H1 (cell line): ENCODE measurements at regions not wholly inside any gene's neighbourhood (a gene's known extent, or its start where the extent isn't known, plus 50 kb on each side); places are given as distances from the start of the nearest gene placed in this dataset.

Source experiments
- CTCF ChIA-PET: fragments of 300-600 bp; sonication (Branson Sonifier 250); formaldehyde crosslinking; loops from one replicate; lab custom pipeline; 2021; ENCODE audit not compliant: partially characterized antibody; lab: Charles Lee
- POLR2A ChIA-PET: fragments of 300-600 bp; sonication (Branson Sonifier 250); formaldehyde crosslinking; loops from one replicate; lab custom pipeline; 2021; ENCODE audit warnings: inconsistent platforms; ENCODE audit not compliant: partially characterized antibody; lab: Charles Lee
- DNase-seq, 2 experiments: peaks; one replicate each; pipeline versions ENCODE4 v3.0.0 to v3.0.0-alpha.2; 2010 to 2022; ENCODE audit warnings: low spot score in 2 of 2, low read depth in 1 of 2, mixed read lengths in 1 of 2
- FAIRE-seq: peaks from 2 replicates; lab custom pipeline; 2011; peaks lifted over from hg19 to GRCh38; lab: Jason Lieb, UNC
- H2AFZ ChIP-seq: 2 replicates; pipeline ENCODE4 v1.8.1; 2012; ENCODE audit warnings: low read length, inconsistent platforms
- H2AK5ac ChIP-seq: 2 replicates; pipeline ENCODE4 v1.6.1; 2013; ENCODE audit warnings: low read depth, low read length
- H2BK120ac ChIP-seq: replicated peaks from 2 replicates; pipeline ENCODE3; 2013; ENCODE audit warnings: low read depth, low read length, inconsistent platforms
- H2BK12ac ChIP-seq: 2 replicates; pipeline ENCODE4 v1.6.1; 2013; ENCODE audit warnings: low read depth, low read length
- H2BK15ac ChIP-seq: 2 replicates; pipeline ENCODE4 v1.6.1; 2013; ENCODE audit warnings: low read length
- H2BK20ac ChIP-seq: 2 replicates; pipeline ENCODE4 v1.6.1; 2013; ENCODE audit warnings: low read length
- H2BK5ac ChIP-seq: 2 replicates; pipeline ENCODE4 v1.6.1; 2013; ENCODE audit warnings: low read depth, low read length
- H3K14ac ChIP-seq: 2 replicates; pipeline ENCODE4 v1.6.1; 2013; ENCODE audit warnings: inconsistent platforms; ENCODE audit not compliant: insufficient read length
- H3K18ac ChIP-seq: 2 replicates; pipeline ENCODE4 v1.6.1; 2013; ENCODE audit warnings: low read length; ENCODE audit errors: extremely low read depth
- H3K23ac ChIP-seq: 2 replicates; pipeline ENCODE4 v1.6.1; 2013; ENCODE audit warnings: inconsistent platforms; ENCODE audit not compliant: insufficient read length
- H3K23me2 ChIP-seq: 2 replicates; pipeline ENCODE4 v1.6.1; 2013; ENCODE audit warnings: low read depth, low read length
- H3K27ac ChIP-seq: 2 replicates; pipeline ENCODE4 v1.6.1; 2011; ENCODE audit warnings: low read depth, low read length, inconsistent platforms
- H3K27me3 ChIP-seq, 4 experiments: replicated peaks in 1 of 4; 1 replicate in 1 of 4; 2 replicates in 3 of 4; pipeline versions ENCODE4 v1.6.1 to v1.8.1; 2011 to 2013; ENCODE audit warnings: low read length in 3 of 4, mild to moderate bottlenecking in 3 of 4, inconsistent platforms in 2 of 4, mixed read lengths in 2 of 4, moderate library complexity in 1 of 4; ENCODE audit not compliant: control insufficient read depth in 3 of 4, insufficient read depth in 3 of 4; ENCODE audit errors: extremely low read depth in 1 of 4
- H3K36me3 ChIP-seq, 4 experiments: 2 replicates each; pipeline versions ENCODE4 v1.6.1 to v1.8.1; 2011 to 2013; ENCODE audit warnings: mild to moderate bottlenecking in 4 of 4, low read length in 3 of 4, moderate library complexity in 2 of 4, control low read depth in 1 of 4, inconsistent platforms in 1 of 4; ENCODE audit not compliant: insufficient read depth in 4 of 4, control insufficient read depth in 2 of 4
- H3K4ac ChIP-seq: replicated peaks from 2 replicates; pipeline ENCODE3; 2013; ENCODE audit warnings: low read length, low read depth, mixed read lengths, inconsistent platforms; ENCODE audit not compliant: insufficient read length
- H3K4me1 ChIP-seq, 4 experiments: replicated peaks in 1 of 4; 1 replicate in 1 of 4; 2 replicates in 3 of 4; pipeline versions ENCODE4 v1.6.1 to v1.8.1; 2011 to 2013; ENCODE audit warnings: low read length in 3 of 4, inconsistent platforms in 2 of 4, mixed read lengths in 1 of 4; ENCODE audit not compliant: insufficient read depth in 4 of 4, control insufficient read depth in 3 of 4
- H3K4me2 ChIP-seq, 2 experiments: 2 replicates each; pipeline versions ENCODE4 v1.6.1 to v1.8.1; 2011 to 2013; ENCODE audit warnings: low read depth in 2 of 2, low read length in 2 of 2, control low read depth in 1 of 2, inconsistent platforms in 1 of 2, mild to moderate bottlenecking in 1 of 2; ENCODE audit not compliant: insufficient read depth in 1 of 2
- H3K4me3 ChIP-seq, 4 experiments: fragments of 200-600, 300-600 bp in 1 of 4; sonication (generic), shearing (Covaris generic), sonication (Bioruptor Twin) in 1 of 4; 2 replicates each; pipeline versions ENCODE4 v1.5.1 to v1.8.1; 2011 to 2016; ENCODE audit warnings: low read length in 4 of 4, low read depth in 3 of 4, control low read depth in 2 of 4, inconsistent platforms in 2 of 4, mild to moderate bottlenecking in 2 of 4, mixed read lengths in 1 of 4, moderate library complexity in 1 of 4; ENCODE audit not compliant: insufficient read depth in 2 of 4; ENCODE audit errors: extremely low read depth in 1 of 4
- H3K56ac ChIP-seq: replicated peaks from 2 replicates; pipeline ENCODE3; 2013; ENCODE audit warnings: low read depth, mild to moderate bottlenecking, mixed read lengths, low read length, inconsistent platforms; ENCODE audit not compliant: insufficient read length
- H3K79me1 ChIP-seq: 2 replicates; pipeline ENCODE4 v1.6.1; 2013; ENCODE audit warnings: low read depth, low read length, control low read depth
- H3K79me2 ChIP-seq, 2 experiments: 2 replicates each; pipeline versions ENCODE4 v1.6.1 to v1.8.1; 2012 to 2013; ENCODE audit warnings: low read length in 2 of 2, mild to moderate bottlenecking in 2 of 2, inconsistent platforms in 1 of 2; ENCODE audit not compliant: insufficient read depth in 2 of 2, control insufficient read depth in 1 of 2
- H3K9ac ChIP-seq, 4 experiments: replicated peaks in 1 of 4; 1 replicate in 1 of 4; 2 replicates in 3 of 4; pipeline versions ENCODE4 v1.6.1 to v1.8.1; 2011 to 2013; ENCODE audit warnings: low read depth in 3 of 4, low read length in 3 of 4, control low read depth in 2 of 4, mild to moderate bottlenecking in 2 of 4, moderate library complexity in 2 of 4, inconsistent platforms in 1 of 4; ENCODE audit errors: extremely low read depth in 1 of 4
- H3K9me3 ChIP-seq, 2 experiments: 2 replicates each; pipeline versions ENCODE4 v1.6.1 to v1.8.1; 2012 to 2013; ENCODE audit warnings: mild to moderate bottlenecking in 2 of 2, moderate library complexity in 2 of 2, control low read depth in 1 of 2, inconsistent platforms in 1 of 2, low read depth in 1 of 2, low read length in 1 of 2, mixed read lengths in 1 of 2; ENCODE audit not compliant: insufficient read depth in 2 of 2
- H4K20me1 ChIP-seq, 2 experiments: replicated peaks in 1 of 2; 2 replicates each; pipeline versions ENCODE3 to v1.8.1; 2011 to 2013; ENCODE audit warnings: inconsistent platforms in 2 of 2, low read length in 2 of 2, mild to moderate bottlenecking in 1 of 2; ENCODE audit not compliant: insufficient read depth in 2 of 2, control insufficient read depth in 1 of 2
- H4K5ac ChIP-seq: 2 replicates; pipeline ENCODE4 v1.6.1; 2013; ENCODE audit warnings: low read length, low read depth, mixed read lengths, inconsistent platforms; ENCODE audit not compliant: insufficient read length
- H4K8ac ChIP-seq: 2 replicates; pipeline ENCODE4 v1.8.0; 2013; ENCODE audit warnings: mild to moderate bottlenecking, moderate library complexity, low read length, inconsistent platforms; ENCODE audit not compliant: insufficient read depth; ENCODE audit errors: extremely low read depth
- H4K91ac ChIP-seq: replicated peaks from 2 replicates; pipeline ENCODE3; 2013; ENCODE audit warnings: low read length, mixed read lengths, inconsistent platforms; ENCODE audit not compliant: insufficient read length
- CBX8 ChIP-seq: fragments of 300-800, 300-1000 bp; sonication (generic); IDR thresholded peaks from 2 replicates; pipeline ENCODE4 v1.7.1; 2016; ENCODE audit warnings: low read depth, low read length, borderline replicate concordance
- EZH2 ChIP-seq: fragments of 200-600 bp; sonication (generic); IDR thresholded peaks from 2 replicates; pipeline ENCODE4 v1.7.1; 2012; ENCODE audit warnings: low read depth, mild to moderate bottlenecking, moderate library complexity, low read length, inconsistent platforms; ENCODE audit not compliant: severe bottlenecking
- GTF2F1 ChIP-seq: IDR thresholded peaks from 2 replicates; pipeline ENCODE4 v1.6.1; 2012; ENCODE audit warnings: low read depth, low read length, improper control_type of control experiment, borderline replicate concordance
- HDAC2 ChIP-seq, 2 experiments: fragments of 300-600 bp in 1 of 2; sonication (generic) in 1 of 2; IDR thresholded peaks; 2 replicates each; pipeline ENCODE4 v1.6.1; 2011 to 2012; ENCODE audit warnings: low read depth in 2 of 2, low read length in 2 of 2, mild to moderate bottlenecking in 2 of 2, moderate library complexity in 2 of 2, borderline replicate concordance in 1 of 2, inconsistent platforms in 1 of 2
- JUN ChIP-seq: IDR thresholded peaks from 2 replicates; pipeline ENCODE4 v1.6.1; 2011; ENCODE audit warnings: low read depth, mild to moderate bottlenecking, improper control_type of control experiment, low read length
- POLR2AphosphoS5 ChIP-seq: IDR thresholded peaks from 2 replicates; pipeline ENCODE4 v1.6.1; 2011; ENCODE audit warnings: low read depth, low read length
- RFX5 ChIP-seq: IDR thresholded peaks from 2 replicates; pipeline ENCODE4 v1.6.1; 2011; ENCODE audit warnings: low read depth, low read length, improper control_type of control experiment, borderline replicate concordance
- SIN3A ChIP-seq, 2 experiments: IDR thresholded peaks in 1 of 2; conservative IDR thresholded peaks in 1 of 2; 2 replicates each; pipeline ENCODE4 v1.6.1; 2011 to 2012; ENCODE audit warnings: low read length in 2 of 2, improper control_type of control experiment in 1 of 2, low read depth in 1 of 2, mild to moderate bottlenecking in 1 of 2
- SP2 ChIP-seq: IDR thresholded peaks from 2 replicates; pipeline ENCODE4 v1.6.1; 2012; ENCODE audit warnings: mild to moderate bottlenecking, low read length, inconsistent platforms
- TAF7 ChIP-seq: optimal IDR thresholded peaks from 2 replicates; pipeline ENCODE3; 2011; ENCODE audit warnings: low read depth, mild to moderate bottlenecking, inconsistent platforms, low read length, moderate library complexity, borderline replicate concordance
- TBP ChIP-seq: IDR thresholded peaks from 2 replicates; pipeline ENCODE4 v1.6.1; 2011; ENCODE audit warnings: low read depth, low read length, improper control_type of control experiment
- ZNF274 ChIP-seq: IDR thresholded peaks from 2 replicates; pipeline ENCODE4 v1.7.0; 2012; ENCODE audit warnings: low read length, borderline replicate concordance; ENCODE audit errors: extremely low read depth
- WGBS, 2 experiments: shearing (Covaris generic) in 1 of 2; methylation state at CpG; one replicate each; pipeline versions ENCODE4 v1.1.6 to v1.1.7; 2013 to 2015; ENCODE audit warnings: low lambda C conversion rate in 2 of 2, mixed read lengths in 2 of 2, inconsistent platforms in 1 of 2, low coverage in 1 of 2, missing lambda C conversion rate in 1 of 2; ENCODE audit not compliant: insufficient replicate concordance in 2 of 2, insufficient coverage in 1 of 2, insufficient read length in 1 of 2; ENCODE audit errors: extremely low coverage in 1 of 2, missing lambda C conversion rate in 1 of 2; 5-methylcytosine and 5-hydroxymethylcytosine counted together
- TF ChIP-seq, protein P1 (sequence below): IDR thresholded peaks from 2 replicates; pipeline ENCODE4 v1.6.1; 2011; ENCODE audit warnings: low read depth, mild to moderate bottlenecking, low read length; ENCODE audit not compliant: insufficient read depth
- TF ChIP-seq, protein P2 (sequence below): IDR thresholded peaks from 2 replicates; pipeline ENCODE4 v1.6.1; 2012; ENCODE audit warnings: inconsistent platforms

DNA sequence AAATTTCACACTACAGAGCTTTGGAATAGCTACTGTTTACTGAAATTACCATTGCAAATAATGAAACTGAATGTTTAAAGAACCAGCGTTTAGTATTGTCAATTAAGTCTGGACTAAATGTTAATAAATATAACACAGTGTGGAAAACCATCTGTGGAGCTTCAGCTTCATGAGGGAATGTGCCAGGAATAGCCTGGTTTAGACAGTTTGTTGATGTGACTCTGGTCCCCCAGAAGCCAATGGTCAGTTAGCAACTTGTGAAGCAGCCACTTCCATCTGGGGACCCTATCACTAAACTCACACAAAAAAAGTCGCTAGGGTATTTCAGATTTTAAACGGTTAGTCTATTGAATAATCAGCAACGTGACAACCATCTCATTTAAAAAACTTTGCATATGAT lies 207.8 kb downstream of the RAMP3 start:
- no peak overlapping the region for H2BK12ac ChIP-seq
- H3K27me3 ChIP-seq: no peaks in the 10 kb centered on the region
- H4K8ac ChIP-seq: no peak overlapping the region
- H3K56ac ChIP-seq: no peak overlapping the region
- H2AK5ac ChIP-seq: no peak overlapping the region
- H3K18ac ChIP-seq: no peak overlapping the region
- no peak overlapping the region for H2AFZ ChIP-seq
- H4K20me1 ChIP-seq: no peaks in the 10 kb centered on the region
- DNase-seq (no peak), FAIRE-seq (no peak)
- no peaks in the 10 kb centered on the region for H3K9me3 ChIP-seq
- H3K9ac ChIP-seq: no peak overlapping the region
- no peaks in the 10 kb centered on the region for H3K36me3 ChIP-seq
- no peak overlapping the region for H3K27ac ChIP-seq
- H2BK20ac ChIP-seq: no peak overlapping the region
- no peak overlapping the region for H4K5ac ChIP-seq
- no peak overlapping the region for H3K4ac ChIP-seq
- H3K79me2 ChIP-seq: no peaks in the 10 kb centered on the region
- no peak overlapping the region for H2BK5ac ChIP-seq
- H2BK120ac ChIP-seq: no peak overlapping the region
- 81% methylated on average over 4 of the region's 4 CpGs; no CpG with 5 or more reads in 1 of the 2 experiments for WGBS, 2 experiments
- ChIA-PET POLR2A (no interaction called here), CTCF (interaction anchor here (1.1 kb wide), 1 partner anchor 105 kb away, joined by 3 read pairs; no protein-coding TSS in a partner anchor)
- H4K91ac ChIP-seq: no peak overlapping the region
- no peak overlapping the region for H2BK15ac ChIP-seq
- no peaks in the 10 kb centered on the region; the same call in 1 of the 2 replicates for H3K23me2 ChIP-seq
- no peak overlapping the region for H3K4me3 ChIP-seq
- H3K79me1 ChIP-seq: no peaks in the 10 kb centered on the region
- H3K4me1 ChIP-seq: no peaks in the 10 kb centered on the region
- no peak overlapping the region for H3K23ac ChIP-seq
- H3K14ac ChIP-seq: no peak overlapping the region
- no peak overlapping the region for H3K4me2 ChIP-seq
- TF ChIP-seq SIN3A (conservative IDR thresholded peaks at IDR 0.05 in 1 of 2, IDR thresholded peaks at IDR 0.05 in 1 of 2; ENCODE audit: low read depth in 1 of 2, low read length in 2 of 2) (no peak), EZH2 (no peak), SP2 (no peak), TBP (no peak), TAF7 (no peak), HDAC2 (IDR thresholded peaks at IDR 0.05; ENCODE audit: borderline replicate concordance in 1 of 2, low read depth in 2 of 2, low read length in 2 of 2) (no peak), ZNF274 (no peak), RFX5 (no peak), CBX8 (no peak), POLR2AphosphoS5 (no peak), JUN (no peak), GTF2F1 (no peak)
- TF ChIP-seq, protein P1, sequence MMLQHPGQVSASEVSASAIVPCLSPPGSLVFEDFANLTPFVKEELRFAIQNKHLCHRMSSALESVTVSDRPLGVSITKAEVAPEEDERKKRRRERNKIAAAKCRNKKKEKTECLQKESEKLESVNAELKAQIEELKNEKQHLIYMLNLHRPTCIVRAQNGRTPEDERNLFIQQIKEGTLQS: no peak
- TF ChIP-seq, protein P2, sequence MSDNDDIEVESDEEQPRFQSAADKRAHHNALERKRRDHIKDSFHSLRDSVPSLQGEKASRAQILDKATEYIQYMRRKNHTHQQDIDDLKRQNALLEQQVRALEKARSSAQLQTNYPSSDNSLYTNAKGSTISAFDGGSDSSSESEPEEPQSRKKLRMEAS: no peak
